Liver (tissue), 8 donors: ENCODE measurements at regions not wholly inside any gene's neighbourhood (a gene's known extent, or its start where the extent isn't known, plus 50 kb on each side); places are given as distances from the start of the nearest gene placed in this dataset.

Source experiments
- DNase-seq: peaks from one replicate; pipeline ENCODE4 v3.0.0-alpha.2; 2017; ENCODE audit warnings: low spot score
- H3K27ac ChIP-seq, 2 donors: one replicate each; pipeline ENCODE4 v1.7.0; 2013; ENCODE audit warnings: inconsistent platforms in 2 of 2, low read length in 2 of 2, control low read depth in 1 of 2, low read depth in 1 of 2, mild to moderate bottlenecking in 1 of 2
- H3K27me3 ChIP-seq, 4 donors: one replicate each; pipeline versions ENCODE4 v1.6.1 to v1.7.0; 2013; ENCODE audit warnings: low read length in 3 of 4, inconsistent platforms in 1 of 4, mild to moderate bottlenecking in 1 of 4, moderate library complexity in 1 of 4; ENCODE audit not compliant: control insufficient read depth in 4 of 4, insufficient read depth in 4 of 4
- H3K36me3 ChIP-seq, 4 donors: one replicate each; pipeline versions ENCODE4 v1.6.1 to v1.7.0; 2013; ENCODE audit warnings: low read length in 3 of 4, mild to moderate bottlenecking in 3 of 4, low read depth in 1 of 4, moderate library complexity in 1 of 4; ENCODE audit not compliant: control insufficient read depth in 4 of 4, insufficient read depth in 3 of 4
- H3K4me1 ChIP-seq, 4 donors: one replicate each; pipeline versions ENCODE4 v1.6.1 to v1.7.0; 2013; ENCODE audit warnings: low read length in 3 of 4, mild to moderate bottlenecking in 3 of 4, moderate library complexity in 1 of 4; ENCODE audit not compliant: control insufficient read depth in 4 of 4, insufficient read depth in 4 of 4
- H3K4me3 ChIP-seq, 3 donors: one replicate each; pipeline versions ENCODE4 v1.6.1 to v1.7.0; 2013; ENCODE audit warnings: low read length in 3 of 3, control low read depth in 1 of 3, low read depth in 1 of 3, mild to moderate bottlenecking in 1 of 3
- H3K9ac ChIP-seq, 2 donors: one replicate each; pipeline ENCODE4 v1.7.0; 2013; ENCODE audit warnings: low read length in 2 of 2, mild to moderate bottlenecking in 2 of 2, moderate library complexity in 2 of 2, control low read depth in 1 of 2, low read depth in 1 of 2
- H3K9me3 ChIP-seq, 4 donors: one replicate each; pipeline versions ENCODE4 v1.6.1 to v1.7.0; 2013; ENCODE audit warnings: low read length in 3 of 4; ENCODE audit not compliant: control insufficient read depth in 4 of 4
- EGR1 ChIP-seq, 2 donors: IDR thresholded peaks; 2 replicates each; pipeline ENCODE4 v1.6.1; 2016 to 2018; ENCODE audit warnings: antibody characterized with exemption in 2 of 2, low read depth in 2 of 2
- FOXA1 ChIP-seq: IDR thresholded peaks from 2 replicates; pipeline ENCODE4 v1.6.1; 2016; ENCODE audit warnings: antibody characterized with exemption
- FOXA2 ChIP-seq: IDR thresholded peaks from 2 replicates; pipeline ENCODE4 v1.6.1; 2016; ENCODE audit warnings: antibody characterized with exemption
- GABPA ChIP-seq, 2 donors: IDR thresholded peaks in 1 of 2; conservative IDR thresholded peaks in 1 of 2; 2 replicates each; pipeline ENCODE4 v1.6.1; 2016; ENCODE audit warnings: antibody characterized with exemption in 2 of 2, mild to moderate bottlenecking in 1 of 2, moderate library complexity in 1 of 2
- HNF4A ChIP-seq, 2 donors: conservative IDR thresholded peaks; 2 replicates each; pipeline ENCODE4 v1.6.1; 2016; ENCODE audit warnings: antibody characterized with exemption in 2 of 2, mild to moderate bottlenecking in 2 of 2
- HNF4G ChIP-seq: IDR thresholded peaks from 2 replicates; pipeline ENCODE4 v1.6.1; 2016; ENCODE audit warnings: antibody characterized with exemption
- JUND ChIP-seq, 2 donors: IDR thresholded peaks; 2 replicates each; pipeline ENCODE4 v1.6.1; 2016; ENCODE audit warnings: antibody characterized with exemption in 2 of 2
- NR2F2 ChIP-seq: IDR thresholded peaks from 2 replicates; pipeline ENCODE4 v1.6.1; 2016; ENCODE audit warnings: antibody characterized with exemption
- RAD21 ChIP-seq, 2 donors: IDR thresholded peaks; 2 replicates each; pipeline ENCODE4 v1.6.1; 2016; ENCODE audit warnings: antibody characterized with exemption in 2 of 2, mild to moderate bottlenecking in 2 of 2
- RXRA ChIP-seq, 2 donors: IDR thresholded peaks; 2 replicates each; pipeline ENCODE4 v1.6.1; 2017 to 2018; ENCODE audit warnings: antibody characterized with exemption in 2 of 2, mild to moderate bottlenecking in 1 of 2
- SP1 ChIP-seq: IDR thresholded peaks from 2 replicates; pipeline ENCODE4 v1.6.1; 2018; ENCODE audit warnings: antibody characterized with exemption, mild to moderate bottlenecking
- TAF1 ChIP-seq: conservative IDR thresholded peaks from 2 replicates; pipeline ENCODE4 v1.6.1; 2016; ENCODE audit warnings: antibody characterized with exemption, mild to moderate bottlenecking
- YY1 ChIP-seq: IDR thresholded peaks from 2 replicates; pipeline ENCODE4 v1.6.1; 2016; ENCODE audit warnings: antibody characterized with exemption, mild to moderate bottlenecking
- WGBS: extraction: QIAGEN DNeasy Blood & Tissue Kit; methylation state at CpG from one replicate; pipeline ENCODE4 v1.1.7; 2013; 5-methylcytosine and 5-hydroxymethylcytosine counted together
- TF ChIP-seq, protein P1 (sequence below): IDR thresholded peaks from 2 replicates; pipeline ENCODE4 v1.6.1; 2016; ENCODE audit warnings: antibody characterized with exemption
- TF ChIP-seq, protein P2 (sequence below): IDR thresholded peaks from 2 replicates; pipeline ENCODE4 v1.6.1; 2016; ENCODE audit warnings: antibody characterized with exemption
- TF ChIP-seq, protein P3 (sequence below): fragments of 150-350 bp; IDR thresholded peaks from 2 replicates; pipeline ENCODE4 v1.5.1; 2017; ENCODE audit warnings: improper control_type of control experiment, low read depth, low read length; ENCODE audit not compliant: missing input control
- donor health status: healthy.
- donor health status: healthy.
- donor health status: healthy.
- donor health status: healthy.
- donor health status: healthy.

DNA sequence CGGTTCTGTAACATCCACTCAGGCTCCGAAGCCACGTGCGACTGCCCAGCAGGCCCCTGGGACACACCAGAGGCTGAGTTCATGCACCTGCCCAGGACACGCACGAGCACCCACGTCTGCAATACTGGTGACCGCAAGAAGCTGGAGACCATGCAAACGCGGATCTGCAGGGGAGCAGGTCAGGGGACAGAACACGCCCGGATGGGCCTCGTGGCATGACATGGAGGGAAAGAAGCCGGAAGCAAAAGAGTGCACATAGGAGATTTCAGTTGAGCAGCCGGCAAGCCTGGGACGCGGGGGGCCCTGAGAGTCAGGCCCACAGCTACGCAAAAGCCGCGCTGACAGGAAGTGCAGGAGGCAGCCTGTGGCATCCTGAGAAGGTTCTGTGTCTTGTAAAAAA, 73.7 kb downstream of the FOXL3 start:
- TF ChIP-seq, protein P1, sequence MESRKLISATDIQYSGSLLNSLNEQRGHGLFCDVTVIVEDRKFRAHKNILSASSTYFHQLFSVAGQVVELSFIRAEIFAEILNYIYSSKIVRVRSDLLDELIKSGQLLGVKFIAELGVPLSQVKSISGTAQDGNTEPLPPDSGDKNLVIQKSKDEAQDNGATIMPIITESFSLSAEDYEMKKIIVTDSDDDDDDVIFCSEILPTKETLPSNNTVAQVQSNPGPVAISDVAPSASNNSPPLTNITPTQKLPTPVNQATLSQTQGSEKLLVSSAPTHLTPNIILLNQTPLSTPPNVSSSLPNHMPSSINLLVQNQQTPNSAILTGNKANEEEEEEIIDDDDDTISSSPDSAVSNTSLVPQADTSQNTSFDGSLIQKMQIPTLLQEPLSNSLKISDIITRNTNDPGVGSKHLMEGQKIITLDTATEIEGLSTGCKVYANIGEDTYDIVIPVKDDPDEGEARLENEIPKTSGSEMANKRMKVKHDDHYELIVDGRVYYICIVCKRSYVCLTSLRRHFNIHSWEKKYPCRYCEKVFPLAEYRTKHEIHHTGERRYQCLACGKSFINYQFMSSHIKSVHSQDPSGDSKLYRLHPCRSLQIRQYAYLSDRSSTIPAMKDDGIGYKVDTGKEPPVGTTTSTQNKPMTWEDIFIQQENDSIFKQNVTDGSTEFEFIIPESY: no peak
- no peak for TF ChIP-seq RXRA (IDR thresholded peaks at IDR 0.05)
- no peak for TF ChIP-seq NR2F2
- TF ChIP-seq, protein P2, sequence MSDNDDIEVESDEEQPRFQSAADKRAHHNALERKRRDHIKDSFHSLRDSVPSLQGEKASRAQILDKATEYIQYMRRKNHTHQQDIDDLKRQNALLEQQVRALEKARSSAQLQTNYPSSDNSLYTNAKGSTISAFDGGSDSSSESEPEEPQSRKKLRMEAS: no peak
- no peak overlapping the region for H3K9ac ChIP-seq
- H3K36me3 ChIP-seq: no peaks in the 10 kb centered on the region
- WGBS: 90% methylated on average over 20 of the region's 20 CpGs
- no peak overlapping the region for H3K27ac ChIP-seq
- H3K4me3 ChIP-seq: no peak overlapping the region
- peaks cover 2 to 3% (median 2%) of the 10 kb centered on the region in 4 donors for H3K4me1 ChIP-seq
- H3K9me3 ChIP-seq: peaks cover 0 to 5% (median 0%) of the 10 kb centered on the region in 4 donors
- H3K27me3 ChIP-seq: peaks cover 0 to 2% (median 0%) of the 10 kb centered on the region in 4 donors
- DNase-seq: no peak

DNA sequence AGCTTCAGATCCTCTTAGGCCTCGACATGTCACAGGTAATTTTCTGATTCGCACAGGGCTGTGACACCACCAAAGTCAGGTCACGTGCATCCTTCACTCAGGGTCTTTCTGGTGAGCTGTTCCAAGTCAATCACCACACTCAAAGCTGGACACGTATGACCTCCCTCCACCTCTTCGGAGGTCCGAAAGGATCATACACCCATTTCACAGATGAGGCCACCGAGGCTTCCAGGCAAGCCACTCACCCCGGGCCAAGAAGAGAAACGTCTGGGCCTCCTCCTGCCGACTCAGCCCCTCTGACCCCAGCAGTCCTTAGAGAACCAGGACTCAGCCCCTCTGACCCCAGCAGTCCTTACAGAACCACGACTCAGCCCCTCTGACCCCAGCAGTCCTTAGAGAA, 74.6 kb downstream of the FOXL3 start:
- Histone ChIP-seq H3K27me3 (peaks cover 0 to 2% (median 0%) of the 10 kb centered on the region in 4 donors), H3K9me3 (no peaks in the 10 kb centered on the region), H3K27ac (no peak overlapping the region), H3K9ac (no peak overlapping the region), H3K4me1 (peaks cover 2 to 3% (median 2%) of the 10 kb centered on the region in 4 donors), H3K36me3 (no peaks in the 10 kb centered on the region), H3K4me3 (no peak overlapping the region)
- 96% methylated on average over 11 of the region's 11 CpGs for WGBS
- no peak for DNase-seq
- TF ChIP-seq RXRA (IDR thresholded peaks at IDR 0.05) (no peak), NR2F2 (no peak), FOXA2 (no peak), EGR1 (IDR thresholded peaks at IDR 0.05; ENCODE audit: low read depth in 2 of 2) (no peak), TAF1 (no peak), FOXA1 (no peak), YY1 (no peak), HNF4A (conservative IDR thresholded peaks at IDR 0.05) (no peak), GABPA (IDR thresholded peaks at IDR 0.05 in 1 of 2, conservative IDR thresholded peaks at IDR 0.05 in 1 of 2) (no peak), SP1 (no peak), HNF4G (no peak), RAD21 (IDR thresholded peaks at IDR 0.05) (no peak), JUND (IDR thresholded peaks at IDR 0.05) (no peak)
- TF ChIP-seq, protein P1: no peak
- TF ChIP-seq, protein P3, sequence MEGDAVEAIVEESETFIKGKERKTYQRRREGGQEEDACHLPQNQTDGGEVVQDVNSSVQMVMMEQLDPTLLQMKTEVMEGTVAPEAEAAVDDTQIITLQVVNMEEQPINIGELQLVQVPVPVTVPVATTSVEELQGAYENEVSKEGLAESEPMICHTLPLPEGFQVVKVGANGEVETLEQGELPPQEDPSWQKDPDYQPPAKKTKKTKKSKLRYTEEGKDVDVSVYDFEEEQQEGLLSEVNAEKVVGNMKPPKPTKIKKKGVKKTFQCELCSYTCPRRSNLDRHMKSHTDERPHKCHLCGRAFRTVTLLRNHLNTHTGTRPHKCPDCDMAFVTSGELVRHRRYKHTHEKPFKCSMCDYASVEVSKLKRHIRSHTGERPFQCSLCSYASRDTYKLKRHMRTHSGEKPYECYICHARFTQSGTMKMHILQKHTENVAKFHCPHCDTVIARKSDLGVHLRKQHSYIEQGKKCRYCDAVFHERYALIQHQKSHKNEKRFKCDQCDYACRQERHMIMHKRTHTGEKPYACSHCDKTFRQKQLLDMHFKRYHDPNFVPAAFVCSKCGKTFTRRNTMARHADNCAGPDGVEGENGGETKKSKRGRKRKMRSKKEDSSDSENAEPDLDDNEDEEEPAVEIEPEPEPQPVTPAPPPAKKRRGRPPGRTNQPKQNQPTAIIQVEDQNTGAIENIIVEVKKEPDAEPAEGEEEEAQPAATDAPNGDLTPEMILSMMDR: no peak
